Stimulated activated CD4-positive, alpha-beta T cell treated with anti-CD3 and anti-CD28 coated beads, Interleukin-4, amount 100 ng/mL, for 4 hours (primary cell): ENCODE measurements at regions not wholly inside any gene's neighbourhood (a gene's known extent, or its start where the extent isn't known, plus 50 kb on each side); places are given as distances from the start of the nearest gene placed in this dataset.
"Not testable (repeated sequence)": the region's sequence is repeated elsewhere in the genome, so short reads cannot be mapped to it uniquely, and the experiment has no call there.

Experiments used
- DNase-seq, 2 experiments: peaks; one replicate each; pipeline ENCODE4 v3.0.0-alpha.2; 2020

GRCh38 chr19:28155265-28155664 lies 1057.7 kb downstream of the UQCRFS1 start:
- no peak for DNase-seq

GRCh38 chr19:28154077-28154476 lies 1058.9 kb downstream of the UQCRFS1 start:
- DNase-seq: no peak

DNA sequence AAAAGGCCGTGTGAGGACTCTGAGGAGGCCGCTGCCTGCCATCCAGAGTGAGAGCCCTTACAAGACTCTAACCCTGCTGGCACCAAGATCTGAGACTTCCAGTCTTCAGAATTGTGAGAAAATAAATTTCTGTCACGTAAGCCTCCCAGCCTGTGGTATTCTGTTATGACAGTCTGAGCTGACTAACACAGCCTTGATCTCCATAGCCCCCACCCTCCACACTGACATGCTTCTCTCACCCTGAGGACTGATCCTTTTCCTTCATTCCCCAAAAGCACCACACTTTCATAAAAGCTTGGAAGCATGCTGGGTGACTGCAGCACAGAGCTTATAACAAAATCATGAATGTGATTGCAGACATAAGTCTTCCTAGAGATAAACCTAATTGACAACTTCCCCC lies 1059.8 kb downstream of the UQCRFS1 start:
- no peak for DNase-seq

GRCh38 chr19:28152195-28152594 lies 1060.8 kb downstream of the UQCRFS1 start:
- no peak for DNase-seq

DNA sequence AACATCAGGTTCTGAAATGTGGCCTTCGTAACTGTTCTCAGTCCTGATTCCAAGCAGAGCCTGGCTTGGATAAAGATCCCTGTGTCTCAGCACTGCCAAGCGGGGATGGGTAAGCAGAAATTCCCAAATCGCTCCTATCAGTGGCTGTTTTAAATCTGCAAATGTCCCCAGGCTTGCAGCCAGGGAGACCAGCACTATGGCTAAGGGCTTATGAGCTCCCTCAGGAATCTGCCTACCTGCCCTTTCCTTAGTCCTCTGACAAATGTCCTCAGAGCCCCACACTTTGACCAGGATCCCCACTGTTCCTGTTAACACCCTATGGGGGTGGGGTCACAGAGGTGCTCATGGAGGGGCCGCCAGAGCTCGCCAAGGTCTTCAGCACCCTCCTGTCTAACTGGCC lies 1062.8 kb downstream of the UQCRFS1 start:
- DNase-seq: no peak

DNA sequence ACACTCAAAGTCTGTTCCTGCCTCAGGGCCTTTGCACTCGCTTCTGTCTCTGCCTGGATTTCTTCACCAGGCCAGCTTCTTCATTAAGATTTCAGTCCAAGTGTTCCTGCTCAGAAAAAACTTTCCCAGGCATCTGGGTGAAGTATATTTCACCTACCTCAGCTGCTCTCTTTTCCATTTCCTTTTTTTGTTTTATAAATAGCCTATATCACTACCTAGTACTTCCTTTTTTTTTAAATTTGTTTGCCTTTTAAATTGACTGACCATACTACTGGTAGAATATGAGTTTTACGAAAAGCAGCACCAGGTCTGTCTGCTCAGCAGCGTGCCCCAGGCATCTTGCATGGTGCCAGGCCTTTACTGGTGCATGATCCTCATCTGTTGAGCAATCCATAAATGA lies 1064.4 kb downstream of the UQCRFS1 start:
- no peak for DNase-seq

GRCh38 chr19:28142258-28142657 lies 1070.7 kb downstream of the UQCRFS1 start:
- no peak for DNase-seq

DNA sequence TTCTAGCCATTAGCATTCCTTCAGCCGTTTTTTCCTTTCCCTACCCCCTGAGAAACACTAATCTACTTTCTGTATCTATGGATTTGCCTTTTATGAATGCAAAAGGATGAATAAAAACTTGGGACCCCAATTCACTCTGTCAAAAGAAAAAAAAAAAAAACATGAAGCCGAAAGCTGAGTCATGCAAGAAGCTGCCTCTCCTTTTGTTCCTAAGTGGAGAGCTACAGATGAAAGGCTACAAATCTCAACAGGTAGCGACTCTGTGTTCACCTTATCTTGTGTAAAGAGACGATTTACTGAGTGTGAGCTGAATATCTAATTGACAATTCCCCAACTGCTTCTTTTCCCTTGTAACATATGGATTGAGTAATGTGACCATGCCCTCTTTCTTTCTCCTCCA lies 1072.8 kb downstream of the UQCRFS1 start:
- no peak for DNase-seq

DNA sequence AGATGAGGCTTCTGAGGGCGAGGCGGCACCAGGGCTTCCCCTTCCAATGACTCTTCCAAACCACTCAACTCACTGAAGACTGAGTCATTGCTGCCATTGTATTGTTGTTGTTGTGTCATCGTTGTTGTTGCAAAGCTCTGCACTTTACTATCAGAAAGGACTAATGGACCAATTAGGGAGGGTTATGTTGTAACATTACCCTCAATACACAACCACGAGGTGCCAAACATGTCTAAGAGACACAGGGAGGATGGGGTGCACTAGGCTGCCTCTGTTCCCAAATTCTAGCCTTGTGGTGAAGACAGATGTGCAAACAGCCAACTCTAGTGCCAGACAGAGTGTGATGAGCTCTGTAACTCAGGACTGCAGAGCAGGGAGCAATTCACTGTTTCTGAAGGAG lies 1075.2 kb downstream of the UQCRFS1 start:
- no peak for DNase-seq

GRCh38 chr19:28136796-28137195 lies 1076.2 kb downstream of the UQCRFS1 start:
- no peak for DNase-seq

DNA sequence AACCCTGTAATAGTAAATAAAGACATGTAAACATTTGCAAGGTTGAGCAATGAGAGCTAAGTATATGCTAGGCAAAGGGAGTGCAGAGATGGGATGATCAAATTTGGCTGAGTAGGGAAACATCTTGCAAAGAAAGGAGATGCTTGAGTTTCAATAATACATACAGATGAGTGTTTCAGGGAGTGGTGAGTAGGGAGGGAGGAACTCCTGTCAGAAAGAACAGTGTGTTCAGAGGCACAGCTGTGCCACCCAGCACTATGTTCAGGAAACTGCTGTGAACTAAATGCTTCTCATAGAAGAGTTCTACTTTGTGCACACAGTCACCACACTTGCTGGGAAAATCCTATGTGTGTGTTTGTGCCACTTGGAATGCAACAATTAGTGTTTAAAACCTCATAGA lies 1077.1 kb downstream of the UQCRFS1 start:
- DNase-seq: no peak

DNA sequence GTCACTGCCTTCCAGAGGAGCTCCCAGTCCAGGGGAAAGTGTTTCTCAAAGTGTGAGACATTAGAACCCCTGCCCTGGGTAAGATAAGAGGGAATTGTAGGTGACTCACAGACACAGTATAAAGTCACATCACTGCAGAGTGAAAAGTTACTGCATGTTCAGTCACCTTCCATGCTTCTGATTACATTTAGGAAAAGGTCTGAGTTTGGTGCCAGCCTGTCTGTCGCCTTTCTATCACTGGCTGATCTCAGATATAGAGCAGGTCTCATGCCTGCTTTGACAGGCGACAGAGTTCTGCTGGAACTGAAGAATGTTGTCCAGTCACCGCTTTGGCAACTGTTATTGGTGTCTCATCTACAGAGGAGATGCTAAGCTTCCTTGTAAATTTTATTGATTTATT lies 1078.6 kb downstream of the UQCRFS1 start:
- no peak for DNase-seq

DNA sequence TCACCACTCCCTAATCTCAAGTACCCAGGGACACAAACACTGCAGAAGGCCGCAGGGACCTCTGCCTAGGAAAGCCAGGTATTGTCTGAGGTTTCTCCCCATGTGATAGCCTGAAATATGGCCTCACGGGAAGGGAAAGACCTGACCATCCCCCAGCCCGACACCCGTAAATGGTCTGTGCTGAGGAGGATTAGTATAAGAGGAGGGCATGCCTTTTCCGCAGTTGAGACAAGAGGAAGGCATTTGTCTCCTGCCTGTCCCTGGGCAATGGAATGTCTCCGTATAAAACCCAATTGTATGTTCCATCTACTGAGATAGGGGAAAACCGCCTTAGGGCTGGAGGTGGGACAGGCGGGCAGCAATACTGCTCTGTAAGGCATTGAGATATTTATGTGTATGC lies 1082.1 kb downstream of the UQCRFS1 start:
- DNase-seq: not testable (repeated sequence)

DNA sequence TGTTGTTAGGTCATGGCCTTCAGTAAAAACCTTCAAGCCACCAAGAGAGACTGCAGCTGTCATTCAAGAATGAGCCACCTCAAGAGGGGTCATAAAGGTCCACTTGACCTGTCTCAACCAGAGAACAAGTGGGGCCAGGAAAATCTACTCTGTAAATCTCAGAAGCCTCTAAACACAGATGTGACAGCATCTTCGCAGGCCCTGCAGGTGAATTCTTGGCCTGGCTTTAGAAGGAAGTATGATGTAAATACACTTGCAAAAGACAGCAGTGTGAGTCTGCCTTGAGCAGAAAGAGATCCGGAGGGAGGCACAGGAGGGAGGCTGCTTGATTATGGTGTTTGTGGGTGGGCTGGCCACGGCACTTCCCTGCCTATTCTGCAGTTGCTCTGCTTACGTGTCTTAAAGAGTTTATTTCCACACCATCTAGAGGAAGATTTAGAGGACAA lies 1082.9 kb downstream of the UQCRFS1 start:
- DNase-seq: no peak

- DNase-seq: no peak
These were observed 1084.6 kb downstream of the UQCRFS1 start for GRCh38 chr19:28128341-28128740.

GRCh38 chr19:28126135-28126898 lies 1086.6 kb downstream of the UQCRFS1 start:
- DNase-seq: no peak

DNA sequence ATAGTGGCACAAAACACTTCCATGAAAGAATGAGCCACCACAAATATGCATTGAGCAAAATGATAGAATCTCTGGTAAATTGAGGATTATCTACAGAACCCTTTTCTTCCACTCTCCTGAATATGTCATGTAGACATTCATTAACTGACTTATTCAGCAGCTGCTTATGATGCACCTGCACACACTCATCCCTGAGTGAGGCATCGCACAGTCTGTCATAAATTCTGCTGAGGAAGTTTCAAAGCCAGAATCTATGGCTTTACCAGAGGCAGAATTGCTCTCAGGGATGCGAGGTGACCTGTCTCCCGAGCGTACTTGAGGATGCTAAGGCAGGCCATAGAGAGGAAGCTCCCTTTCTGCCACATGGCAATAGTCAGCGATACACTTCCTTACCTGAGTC lies 1090.2 kb downstream of the UQCRFS1 start:
- no peak for DNase-seq

GRCh38 chr19:28118235-28118634 lies 1094.7 kb downstream of the UQCRFS1 start:
- no peak for DNase-seq

DNA sequence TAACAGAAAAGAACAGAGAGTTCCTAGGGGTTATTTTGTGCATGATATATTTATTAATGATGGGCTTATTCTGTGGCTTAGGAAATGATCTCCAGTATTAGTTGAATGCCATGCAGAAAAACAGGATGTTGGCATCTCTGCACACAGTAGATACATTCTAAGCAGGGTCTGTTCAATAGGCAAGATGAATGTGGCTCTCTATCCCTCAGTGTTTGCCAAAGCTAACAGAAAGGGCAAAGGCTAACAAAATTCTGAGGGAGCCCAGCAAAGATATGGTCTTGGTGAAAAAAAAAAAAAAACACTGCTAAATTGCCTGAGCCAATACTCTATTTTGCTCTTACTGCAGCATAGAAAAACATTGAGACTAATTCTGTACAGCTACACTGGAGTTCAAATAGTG lies 1095.8 kb downstream of the UQCRFS1 start:
- DNase-seq: no peak

- not testable (repeated sequence) for DNase-seq
These were observed 1096.6 kb downstream of the UQCRFS1 start for GRCh38 chr19:28116379-28116778.

DNA sequence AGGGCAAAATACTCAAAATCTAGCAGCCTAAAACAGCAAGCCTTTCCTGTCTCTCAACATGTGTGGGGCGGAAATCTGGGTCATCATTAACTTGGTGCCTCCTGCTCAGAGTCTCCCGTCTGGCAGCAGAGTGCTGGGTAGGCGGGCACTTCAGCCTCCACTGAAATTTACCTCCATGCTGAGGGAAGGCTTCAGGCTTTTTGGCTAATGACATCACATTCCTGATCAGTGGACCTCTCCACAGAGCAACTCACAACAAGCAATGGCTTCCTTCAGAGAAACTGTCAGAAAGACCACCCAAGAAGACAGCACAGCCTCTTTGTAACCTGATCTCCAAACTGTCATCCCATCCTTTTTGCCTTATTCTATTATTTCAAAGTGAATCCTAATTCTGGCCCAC lies 1109.0 kb downstream of the UQCRFS1 start:
- DNase-seq: no peak

GRCh38 chr19:28084659-28085157 lies 1128.2 kb downstream of the UQCRFS1 start:
- DNase-seq: not testable (repeated sequence)

- no peak for DNase-seq
These were observed 1136.3 kb downstream of the UQCRFS1 start for GRCh38 chr19:28076628-28077027.

DNA sequence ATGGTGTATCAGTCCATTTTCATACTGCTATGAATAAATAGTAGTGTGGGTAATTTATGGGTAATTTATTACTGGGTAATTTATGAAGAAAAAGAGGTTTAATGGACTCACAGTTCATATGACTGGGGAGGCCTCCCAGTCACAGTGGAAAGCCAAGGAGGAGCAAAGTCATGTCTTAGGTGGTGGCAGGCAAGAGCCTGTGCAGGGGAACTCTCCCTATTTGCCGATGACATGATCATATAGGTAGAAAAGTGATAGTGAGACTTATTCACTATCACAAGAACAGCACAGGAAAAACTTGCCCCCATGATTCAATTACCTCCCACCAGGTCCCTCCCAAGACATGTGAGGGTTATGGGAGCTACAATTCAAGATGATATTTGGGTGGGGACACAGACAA lies 1137.7 kb downstream of the UQCRFS1 start:
- DNase-seq: no peak

- no peak for DNase-seq
These were observed 1138.2 kb downstream of the UQCRFS1 start for GRCh38 chr19:28074773-28075172.
